GM18499 (cell line): ENCODE measurements at regions not wholly inside any gene's neighbourhood (a gene's known extent, or its start where the extent isn't known, plus 50 kb on each side); places are given as distances from the start of the nearest gene placed in this dataset.
A peak's percentile ranks its signal among the peaks of the same experiment; 100 is the strongest.

Experiments
- ATAC-seq: cut with Tn5 transposase; IDR thresholded peaks from one replicate; pipeline ENCODE4 v1.9.1; 2021; ENCODE audit warnings: moderate number of reproducible peaks; ENCODE audit not compliant: insufficient read depth, unreplicated experiment

GRCh38 chr4:180615746-180616145 lies 1627.5 kb upstream of the TENM3 start:
- no peak for ATAC-seq

- ATAC-seq, result no peak
Measured at GRCh38 chr4:180617196-180617595, 1626.0 kb upstream of the TENM3 start.

- no peak for ATAC-seq
Measured at GRCh38 chr4:180618396-180618795, 1624.8 kb upstream of the TENM3 start.

GRCh38 chr4:180619440-180619839 lies 1623.8 kb upstream of the TENM3 start:
- ATAC-seq, result no peak

- ATAC-seq, result no peak
Measured at GRCh38 chr4:180622254-180622653, 1620.9 kb upstream of the TENM3 start.

- ATAC-seq, result no peak
Measured at GRCh38 chr4:180625653-180626052, 1617.5 kb upstream of the TENM3 start.

GRCh38 chr4:180630012-180630665 lies 1613.1 kb upstream of the TENM3 start:
- ATAC-seq, result no peak

- no peak for ATAC-seq
Measured at GRCh38 chr4:180634306-180634705, 1608.9 kb upstream of the TENM3 start.

- ATAC-seq, result no peak
Measured at GRCh38 chr4:180635281-180635680, 1607.9 kb upstream of the TENM3 start.

- no peak for ATAC-seq
Measured at GRCh38 chr4:180636696-180637404, 1606.4 kb upstream of the TENM3 start.

- no peak for ATAC-seq
Measured at GRCh38 chr4:180637616-180638015, 1605.6 kb upstream of the TENM3 start.

- ATAC-seq, result no peak
Measured at GRCh38 chr4:180640193-180640592, 1603.0 kb upstream of the TENM3 start.

- no peak for ATAC-seq
Measured at GRCh38 chr4:180641495-180641894, 1601.7 kb upstream of the TENM3 start.

GRCh38 chr4:180642732-180643131 lies 1600.5 kb upstream of the TENM3 start:
- no peak for ATAC-seq

- ATAC-seq, result no peak
Measured at GRCh38 chr4:180650273-180650672, 1592.9 kb upstream of the TENM3 start.

- no peak for ATAC-seq
Measured at GRCh38 chr4:180652533-180652932, 1590.7 kb upstream of the TENM3 start.

GRCh38 chr4:180655886-180656285 lies 1587.3 kb upstream of the TENM3 start:
- no peak for ATAC-seq

- no peak for ATAC-seq
Measured at GRCh38 chr4:180657881-180658280, 1585.3 kb upstream of the TENM3 start.

- peak; percentile 89 for ATAC-seq
Measured at GRCh38 chr4:180664766-180665368, 1578.3 kb upstream of the TENM3 start.

- no peak for ATAC-seq
Measured at GRCh38 chr4:180665481-180665880, 1577.7 kb upstream of the TENM3 start.

GRCh38 chr4:180665994-180666824 lies 1577.0 kb upstream of the TENM3 start:
- peak; percentile 63 for ATAC-seq
